Heart left ventricle (tissue), 16 donors: ENCODE measurements at regions not wholly inside any gene's neighbourhood (a gene's known extent, or its start where the extent isn't known, plus 50 kb on each side); places are given as distances from the start of the nearest gene placed in this dataset.
A peak's percentile ranks its signal among the peaks of the same experiment; 100 is the strongest.

Experiments
- ATAC-seq, 4 donors: fragments of 200-7000 bp; cut with Tn5 transposase; one replicate each; pipeline ENCODE4 v1.9.1; 2020 to 2022; ENCODE audit warnings: moderate library complexity in 4 of 4, mild to moderate bottlenecking in 3 of 4, moderate number of reproducible peaks in 1 of 4
- DNase-seq, 5 donors: peaks; one replicate each; pipeline ENCODE4 v3.0.0-alpha.2; 2020
- H3K27ac ChIP-seq, 12 donors: fragments of 200-600 bp; sonication (generic) in 4 of 12; one replicate each; pipeline versions ENCODE4 v1.5.0 to v1.8.0; 2016 to 2022; ENCODE audit warnings: mild to moderate bottlenecking in 2 of 12
- H3K27me3 ChIP-seq, 9 donors: fragments of 200-600 bp; sonication (generic) in 2 of 9; one replicate each; pipeline versions ENCODE4 v1.5.1 to v1.8.0; 2016 to 2022; ENCODE audit warnings: mild to moderate bottlenecking in 3 of 9
- H3K36me3 ChIP-seq, 9 donors: fragments of 200-600 bp; sonication (generic) in 2 of 9; one replicate each; pipeline versions ENCODE4 v1.5.0 to v1.8.0; 2018 to 2022; ENCODE audit warnings: mild to moderate bottlenecking in 2 of 9
- H3K4me1 ChIP-seq, 12 donors: fragments of 200-600 bp; sonication (generic) in 4 of 12; one replicate each; pipeline versions ENCODE4 v1.5.0 to v1.8.0; 2016 to 2022; ENCODE audit warnings: mild to moderate bottlenecking in 3 of 12
- H3K4me3 ChIP-seq, 12 donors: fragments of 200-600 bp; sonication (generic) in 4 of 12; one replicate each; pipeline versions ENCODE4 v1.5.0 to v1.8.0; 2017 to 2022; ENCODE audit warnings: mild to moderate bottlenecking in 9 of 12, moderate library complexity in 4 of 12
- H3K9me3 ChIP-seq, 12 donors: fragments of 200-600 bp; sonication (generic) in 4 of 12; one replicate each; pipeline versions ENCODE4 v1.5.0 to v1.8.0; 2016 to 2022; ENCODE audit warnings: mild to moderate bottlenecking in 1 of 12
- CTCF ChIP-seq, 12 donors: fragments of 200-600 bp; sonication (generic) in 4 of 12; IDR thresholded peaks; one replicate each; pipeline versions ENCODE4 v1.5.0 to v1.8.0; 2018 to 2022; ENCODE audit warnings: antibody characterized with exemption in 12 of 12, mild to moderate bottlenecking in 5 of 12
- POLR2A ChIP-seq, 2 donors: fragments of 450-650 bp; IDR thresholded peaks; one replicate each; pipeline ENCODE4 v1.6.1; 2017; ENCODE audit warnings: antibody characterized with exemption in 2 of 2, mild to moderate bottlenecking in 2 of 2, moderate library complexity in 2 of 2
- WGBS, 4 donors: extraction: QIAGEN DNeasy Blood & Tissue Kit in 2 of 4; methylation state at CpG; one replicate each; pipeline versions ENCODE4 v1.1.5 to v1.1.7; 2013 to 2018; 5-methylcytosine and 5-hydroxymethylcytosine counted together
- intact Hi-C, 10 donors: fragments of 100-400 bp; cut with DNase I; formaldehyde crosslinking; loops; one replicate each; pipeline versions ENCODE4 v1.11.1 to v1.14.2; 2022
- donor health status: ischemic (EF 13 %, LVEDD 7.1; RV severe dilation, severe dysfunction).
- donor health status: healthy with polysubstance abuse.
- donor health status: DM: no; HTN: yes; CAD: no.
- donor health status: DM: no; HTN: no; CAD: no.
- donor health status: ischemic (EF 25% LVEDD 6.9; RV normal size, moderate dysfunction).
- donor health status: ischemic (EF 25% LVEDD 5.7; RV mildly dilated, moderate dysfunction).
- donor health status: healthy.
- donor health status: DM: yes; HTN: yes; CAD: no.
- donor health status: ischemic (EF 35%, LVEDD 5.7; RV mildly dilated, moderate dysfunction).
- donor health status: nonischemic (EF 11% LVEDD 7.7; RV severe dilation, severe dysfunction).
- donor health status: DM: yes; HTN: yes; CAD: no.
- donor health status: PGD.
- donor health status: ischemic (EF 29% LVEDD 5.4; RV normal size, mild dysfunction).
- donor health status: nonischemic (EF 23%, LVEDD 6.1; RV moderate dilation, normal function).

DNA sequence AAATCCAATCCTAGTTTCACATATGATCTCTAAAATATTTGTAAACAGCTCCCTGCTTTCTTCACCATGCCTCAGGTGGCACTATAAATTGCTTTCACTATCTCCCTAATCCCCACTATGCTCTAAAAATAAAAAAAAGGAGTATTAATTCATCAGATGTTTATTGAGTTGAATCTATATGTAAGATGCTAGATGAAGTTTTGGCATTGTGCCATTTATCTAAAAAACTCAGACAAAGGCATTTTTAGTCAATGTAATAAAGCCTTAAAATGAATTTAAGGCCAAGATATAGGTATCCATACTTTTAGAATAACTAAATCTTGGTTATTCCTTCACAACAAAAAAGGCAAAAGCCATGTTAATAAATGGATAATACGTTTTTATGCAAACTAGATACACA, 373.9 kb downstream of the ETS1 start:
- intact Hi-C loops = no loop called here
- no peaks in the 10 kb centered on the region for H3K27me3 ChIP-seq
- no peak for DNase-seq
- no peak overlapping the region for H3K4me3 ChIP-seq
- 68 to 75% (median 72%) methylated on average over 1 of the region's 1 CpG for WGBS, 4 donors
- ATAC-seq = no peak
- H3K27ac ChIP-seq = no peak overlapping the region
- peaks cover 0 to 23% (median 17%) of the 10 kb centered on the region in 12 donors for H3K4me1 ChIP-seq
- TF ChIP-seq CTCF (IDR thresholded peaks at IDR 0.05) = no peak
- no peak for TF ChIP-seq POLR2A (IDR thresholded peaks at IDR 0.05)
- no peaks in the 10 kb centered on the region for H3K9me3 ChIP-seq
- no peaks in the 10 kb centered on the region for H3K36me3 ChIP-seq

- TF ChIP-seq CTCF (IDR thresholded peaks at IDR 0.05) (no peak), POLR2A (IDR thresholded peaks at IDR 0.05) (no peak)
- Histone ChIP-seq H3K27me3 (no peaks in the 10 kb centered on the region), H3K27ac (no peak overlapping the region), H3K36me3 (no peaks in the 10 kb centered on the region), H3K9me3 (no peaks in the 10 kb centered on the region), H3K4me3 (no peak overlapping the region), H3K4me1 (peaks cover 2 to 33% (median 26%) of the 10 kb centered on the region in 12 donors)
- ATAC-seq = no peak
- WGBS, 4 donors = 64 to 94% (median 86%) methylated on average over 2 of the region's 2 CpGs
- no peak for DNase-seq
- intact Hi-C loops = no loop called here
Observed at GRCh38 chr11:128212324-128212723, 375.0 kb downstream of the ETS1 start.

DNA sequence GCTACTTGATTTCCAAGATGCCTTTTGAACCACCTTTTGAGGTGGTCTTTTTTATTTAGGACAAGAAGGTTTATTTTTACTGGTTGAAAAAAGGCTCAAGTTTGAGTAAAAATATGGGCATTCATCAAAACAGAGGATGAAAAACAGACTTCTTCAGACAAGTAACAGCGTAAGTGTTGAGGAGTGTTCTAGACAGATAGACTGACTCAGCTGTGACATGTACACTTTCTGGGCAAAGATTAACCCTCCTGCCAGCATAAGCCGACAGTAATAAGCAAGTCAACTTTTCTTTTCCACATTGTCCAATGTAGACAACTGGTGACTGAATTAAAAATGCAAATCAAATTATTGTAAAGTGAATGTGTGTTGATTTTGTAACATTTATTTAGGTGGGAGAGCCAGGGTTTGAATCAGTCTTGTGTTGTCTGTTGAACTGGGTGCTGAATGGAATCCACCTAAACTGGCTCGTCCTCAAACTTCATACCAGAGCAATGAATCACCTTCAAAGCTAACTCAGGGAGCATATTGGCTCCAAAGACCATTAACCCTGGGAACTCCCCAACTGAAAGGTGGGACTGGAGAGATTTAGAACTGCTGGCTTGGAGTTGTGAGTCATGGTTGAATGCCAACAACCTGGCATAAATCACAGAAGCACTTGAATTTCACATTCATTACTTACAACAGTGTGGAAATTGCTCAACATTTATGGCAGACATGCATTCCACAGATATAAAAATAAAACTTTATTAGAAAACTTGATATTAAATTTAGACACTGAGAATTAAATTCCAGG, 377.0 kb downstream of the ETS1 start:
- Histone ChIP-seq H3K9me3 (no peaks in the 10 kb centered on the region), H3K4me3 (no peak overlapping the region), H3K27me3 (no peaks in the 10 kb centered on the region), H3K4me1 (peaks cover 2 to 33% (median 26%) of the 10 kb centered on the region in 12 donors), H3K36me3 (no peaks in the 10 kb centered on the region), H3K27ac (peak overlapping the region in 3 of 12 donors; percentile 16 to 55 (median 23))
- TF ChIP-seq CTCF (IDR thresholded peaks at IDR 0.05) = no peak
- no peak for TF ChIP-seq POLR2A (IDR thresholded peaks at IDR 0.05)
- WGBS, 4 donors = 38 to 49% (median 44%) methylated on average over 3 of the region's 3 CpGs
- peak; percentile 63 to 92 (median 82) for ATAC-seq
- DNase-seq = peak in 1 of 5 donors; percentile 36
- intact Hi-C loops = no loop called here

DNA sequence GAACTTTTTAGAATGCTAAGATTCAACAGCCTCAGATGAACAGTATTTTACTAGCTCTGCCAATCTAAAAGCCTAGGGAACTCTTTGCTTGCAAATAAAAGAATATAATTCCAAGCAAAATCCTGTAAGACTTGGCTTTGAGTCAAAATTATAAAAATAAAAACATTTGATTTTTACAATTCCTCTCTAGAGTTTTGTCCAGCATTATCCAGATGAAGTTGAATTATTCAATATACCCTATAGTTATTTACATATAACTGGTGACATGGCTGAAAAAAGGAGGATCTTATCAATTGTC, 378.3 kb downstream of the ETS1 start:
- TF ChIP-seq POLR2A (IDR thresholded peaks at IDR 0.05) (no peak), CTCF (IDR thresholded peaks at IDR 0.05) (no peak)
- H3K27ac ChIP-seq = peak overlapping the region in 8 of 12 donors; percentile 20 to 68 (median 40)
- H3K9me3 ChIP-seq = no peaks in the 10 kb centered on the region
- intact Hi-C loops = no loop called here
- H3K36me3 ChIP-seq = no peaks in the 10 kb centered on the region
- peaks cover 2 to 33% (median 26%) of the 10 kb centered on the region in 12 donors for H3K4me1 ChIP-seq
- ATAC-seq (no peak), DNase-seq (no peak)
- no peaks in the 10 kb centered on the region for H3K27me3 ChIP-seq
- no peak overlapping the region for H3K4me3 ChIP-seq
